C4-2B (cell line): ENCODE measurements at regions not wholly inside any gene's neighbourhood (a gene's known extent, or its start where the extent isn't known, plus 50 kb on each side); places are given as distances from the start of the nearest gene placed in this dataset.

Experiments
- CTCF ChIP-seq: fragments of 450-650 bp; conservative IDR thresholded peaks from 2 replicates; pipeline ENCODE4 v1.5.1; 2017; ENCODE audit warnings: mild to moderate bottlenecking
- ZFX ChIP-seq: fragments of 450-650 bp; IDR thresholded peaks from 2 replicates; pipeline ENCODE4 v1.6.1; 2017

GRCh38 chr5:136598802-136599404 is 233.6 kb upstream of the TRPC7 start:
- TF ChIP-seq CTCF (no peak), ZFX (no peak)
